ENCODE measurements at regions not wholly inside any gene's neighbourhood (a gene's known extent, or its start where the extent isn't known, plus 50 kb on each side); places are given as distances from the start of the nearest gene placed in this dataset.

DNA sequence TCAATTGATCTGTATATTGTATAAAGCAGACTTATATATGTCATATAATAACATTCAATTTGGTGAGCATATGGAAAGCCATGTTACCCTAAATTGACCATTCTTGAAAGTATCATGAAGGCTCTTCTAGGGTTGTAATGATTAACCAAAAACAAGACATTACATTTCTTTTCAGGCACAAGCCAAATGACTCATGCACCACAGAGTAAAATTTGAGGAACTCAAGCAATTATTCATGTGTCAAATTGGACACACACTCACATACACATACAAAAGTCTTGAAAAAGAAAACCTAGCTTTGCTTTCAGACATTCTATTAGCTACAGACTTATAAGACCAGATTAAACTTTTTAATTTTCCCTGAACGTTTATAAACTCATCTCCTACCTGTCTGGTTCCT, 146.5 kb upstream of the PCDH18 start:
- no peaks in the 10 kb centered on the region for H3K4me1 ChIP-seq (ENCODE audit: control insufficient read depth in 1 of 2, extremely low read depth in 1 of 2, insufficient read depth in 2 of 2, low read length in 2 of 2)
- Mint-ChIP-seq H3K4me3 (no peak overlapping the region), H3K27ac (no peak overlapping the region), H3K9me3 (peaks cover 2 to 3% (median 2%) of the 10 kb centered on the region in 3 donors), H3K4me1 (no peaks in the 10 kb centered on the region), H3K36me3 (no peaks in the 10 kb centered on the region), H3K27me3 (no peaks in the 10 kb centered on the region)
- no CpG with 5 or more reads among the region's 1 CpG for WGBS (ENCODE audit: insufficient coverage)
- no peaks in the 10 kb centered on the region for H3K27me3 ChIP-seq (replicated peaks in 1 of 2; ENCODE audit: control insufficient read depth in 2 of 2, extremely low read depth in 1 of 2, insufficient read depth in 2 of 2, low read length in 1 of 2)
- POLR2A ChIA-PET: no interaction called here
- ATAC-seq (replicated peaks in 1 of 4) (no peak), DNase-seq (no peak)
- H3K4me3 ChIP-seq (ENCODE audit: control insufficient read depth in 1 of 2, extremely low read depth in 1 of 2, low read length in 1 of 2): no peak overlapping the region
- H3K36me3 ChIP-seq (ENCODE audit: control insufficient read depth in 2 of 2, extremely low read depth in 1 of 2, insufficient read depth in 1 of 2, low read length in 1 of 2): no peaks in the 10 kb centered on the region
- H3K27ac ChIP-seq (ENCODE audit: low read length): no peak overlapping the region
- CTCF ChIA-PET: no interaction called here
- no peaks in the 10 kb centered on the region for H3K9me3 ChIP-seq

DNA sequence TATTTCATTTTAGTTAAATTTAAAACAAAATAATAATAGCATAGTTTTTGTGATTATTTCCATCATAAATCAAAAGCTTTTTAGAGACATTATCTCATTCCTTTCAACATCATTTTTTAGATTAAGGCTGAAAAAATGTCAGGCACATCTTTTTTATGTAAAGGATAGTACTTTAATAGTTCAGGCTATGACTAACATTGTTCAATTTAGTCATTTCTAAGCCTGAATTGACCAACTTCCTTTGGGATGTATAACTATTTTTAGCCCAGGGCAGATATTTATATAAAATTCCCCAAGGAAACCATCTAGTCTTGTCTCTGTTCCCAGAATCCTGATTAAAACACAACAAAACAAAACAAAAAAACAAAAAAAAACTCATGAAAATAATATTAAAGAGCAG, 145.6 kb upstream of the PCDH18 start:
- H3K27ac ChIP-seq (ENCODE audit: low read length): no peak overlapping the region
- no peaks in the 10 kb centered on the region for H3K27me3 ChIP-seq (replicated peaks in 1 of 2; ENCODE audit: control insufficient read depth in 2 of 2, extremely low read depth in 1 of 2, insufficient read depth in 2 of 2, low read length in 1 of 2)
- peaks cover 2 to 8% (median 3%) of the 10 kb centered on the region in 3 donors for H3K9me3 Mint-ChIP-seq
- no peaks in the 10 kb centered on the region for H3K27me3 Mint-ChIP-seq
- no peaks in the 10 kb centered on the region for H3K36me3 ChIP-seq (ENCODE audit: control insufficient read depth in 2 of 2, extremely low read depth in 1 of 2, insufficient read depth in 1 of 2, low read length in 1 of 2)
- H3K4me3 Mint-ChIP-seq: no peak overlapping the region
- H3K36me3 Mint-ChIP-seq: no peaks in the 10 kb centered on the region
- H3K4me3 ChIP-seq (ENCODE audit: control insufficient read depth in 1 of 2, extremely low read depth in 1 of 2, low read length in 1 of 2): no peak overlapping the region
- no peaks in the 10 kb centered on the region for H3K4me1 ChIP-seq (ENCODE audit: control insufficient read depth in 1 of 2, extremely low read depth in 1 of 2, insufficient read depth in 2 of 2, low read length in 2 of 2)
- H3K4me1 Mint-ChIP-seq: no peaks in the 10 kb centered on the region
- no peaks in the 10 kb centered on the region for H3K9me3 ChIP-seq
- ChIA-PET POLR2A (no interaction called here), CTCF (no interaction called here)
- DNase-seq: no peak
- H3K27ac Mint-ChIP-seq: no peak overlapping the region
- no peak for ATAC-seq (replicated peaks in 1 of 4)

DNA sequence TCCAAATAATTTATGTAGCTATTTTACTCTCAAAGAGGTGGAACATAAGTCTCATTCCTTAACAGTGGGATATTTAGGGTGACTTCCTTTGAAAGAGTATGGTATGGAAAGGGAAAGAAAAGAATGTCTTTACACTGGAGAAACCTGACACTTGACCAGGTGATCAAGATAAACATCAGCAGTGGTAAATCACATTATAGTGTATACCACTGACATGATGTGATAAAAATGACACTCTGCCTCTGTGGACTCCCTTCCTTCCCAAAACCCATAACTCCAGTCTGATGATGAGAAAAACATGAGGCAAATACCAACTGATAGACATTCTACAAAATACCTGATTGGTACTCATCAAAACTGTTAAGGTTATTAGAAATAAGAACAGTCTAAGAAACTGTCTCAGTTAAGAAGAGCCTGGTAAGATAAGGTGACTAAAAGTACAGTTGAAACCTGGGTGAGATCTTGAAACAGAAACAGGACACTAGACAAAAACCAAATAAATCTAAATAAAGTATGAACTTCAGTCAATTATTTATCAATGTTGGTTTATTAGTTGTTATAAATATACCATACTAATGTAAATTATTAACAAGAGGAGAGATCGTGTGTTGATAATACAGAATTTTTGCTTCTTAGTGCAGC, 144.2 kb upstream of the PCDH18 start:
- H3K4me3 ChIP-seq (ENCODE audit: control insufficient read depth in 1 of 2, extremely low read depth in 1 of 2, low read length in 1 of 2): no peak overlapping the region
- no peaks in the 10 kb centered on the region for H3K27me3 ChIP-seq (replicated peaks in 1 of 2; ENCODE audit: control insufficient read depth in 2 of 2, extremely low read depth in 1 of 2, insufficient read depth in 2 of 2, low read length in 1 of 2)
- Mint-ChIP-seq H3K27me3 (no peaks in the 10 kb centered on the region), H3K9me3 (peaks cover 3 to 8% (median 6%) of the 10 kb centered on the region in 3 donors), H3K4me1 (no peaks in the 10 kb centered on the region), H3K4me3 (no peak overlapping the region), H3K36me3 (no peaks in the 10 kb centered on the region), H3K27ac (no peak overlapping the region)
- no peak overlapping the region for H3K27ac ChIP-seq (ENCODE audit: low read length)
- ATAC-seq (replicated peaks in 1 of 4) (no peak), DNase-seq (no peak)
- POLR2A ChIA-PET: no interaction called here
- H3K9me3 ChIP-seq: no peaks in the 10 kb centered on the region
- H3K4me1 ChIP-seq (ENCODE audit: control insufficient read depth in 1 of 2, extremely low read depth in 1 of 2, insufficient read depth in 2 of 2, low read length in 2 of 2): no peaks in the 10 kb centered on the region
- CTCF ChIA-PET: no interaction called here
- H3K36me3 ChIP-seq (ENCODE audit: control insufficient read depth in 2 of 2, extremely low read depth in 1 of 2, insufficient read depth in 1 of 2, low read length in 1 of 2): no peaks in the 10 kb centered on the region
- WGBS (ENCODE audit: insufficient coverage): no CpG with 5 or more reads among the region's 1 CpG

DNA sequence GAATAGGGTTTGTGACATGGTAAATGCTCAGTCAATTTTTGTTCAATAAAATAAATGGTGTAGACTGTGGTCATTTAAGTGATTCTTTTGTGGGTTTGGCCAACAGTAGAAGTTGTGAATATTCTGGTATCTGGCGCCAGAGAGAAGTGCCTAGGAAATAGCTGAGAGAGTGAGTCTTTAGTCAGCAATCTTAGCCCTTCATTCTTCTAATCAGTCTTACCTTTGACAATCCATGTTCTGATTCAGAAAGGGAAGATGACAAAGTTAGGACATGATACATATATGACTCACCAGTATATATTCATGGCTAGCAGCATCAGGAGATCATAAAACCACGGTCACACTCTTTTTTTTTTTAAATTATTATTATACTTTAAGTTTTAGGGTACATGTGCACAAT, 141.8 kb upstream of the PCDH18 start:
- POLR2A ChIA-PET: no interaction called here
- H3K36me3 Mint-ChIP-seq: no peaks in the 10 kb centered on the region

DNA sequence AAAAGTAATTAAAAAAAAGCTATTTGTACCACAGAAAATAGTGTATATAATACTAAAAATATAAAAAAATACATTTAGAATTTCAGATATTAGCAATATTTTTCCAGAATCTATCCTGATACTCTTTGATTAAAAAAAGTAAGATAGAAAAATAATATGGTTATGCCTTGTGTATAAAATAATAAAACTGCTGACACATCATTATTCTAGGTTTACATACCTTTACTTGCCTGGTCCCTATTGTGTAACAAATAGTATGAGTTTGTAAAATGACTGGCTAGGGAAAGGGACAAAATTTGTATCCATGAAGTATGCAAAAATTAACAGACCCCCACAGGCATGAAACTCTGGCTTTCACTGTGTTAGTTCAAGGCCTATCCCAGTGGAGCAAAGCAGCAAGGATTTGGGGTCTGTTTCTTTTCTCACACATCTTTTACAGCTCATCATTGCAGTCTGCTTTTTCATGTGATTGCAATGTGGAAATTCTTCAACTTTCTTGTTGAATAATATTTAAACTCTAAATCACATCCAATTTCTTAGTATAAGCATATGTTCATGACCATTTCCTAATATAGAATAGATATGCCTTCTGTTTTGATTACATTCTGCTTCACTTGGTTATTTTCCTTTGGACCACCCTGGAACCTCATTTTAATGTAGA, 136.7 kb upstream of the PCDH18 start:
- Histone ChIP-seq H3K36me3 (ENCODE audit: control insufficient read depth in 2 of 2, extremely low read depth in 1 of 2, insufficient read depth in 1 of 2, low read length in 1 of 2) (no peaks in the 10 kb centered on the region), H3K27ac (ENCODE audit: low read length) (no peak overlapping the region), H3K4me3 (ENCODE audit: control insufficient read depth in 1 of 2, extremely low read depth in 1 of 2, low read length in 1 of 2) (no peak overlapping the region), H3K9me3 (no peaks in the 10 kb centered on the region), H3K27me3 (replicated peaks in 1 of 2; ENCODE audit: control insufficient read depth in 2 of 2, extremely low read depth in 1 of 2, insufficient read depth in 2 of 2, low read length in 1 of 2) (no peaks in the 10 kb centered on the region), H3K4me1 (ENCODE audit: control insufficient read depth in 1 of 2, extremely low read depth in 1 of 2, insufficient read depth in 2 of 2, low read length in 2 of 2) (no peaks in the 10 kb centered on the region)
- H3K9me3 Mint-ChIP-seq: peaks cover 4 to 15% (median 7%) of the 10 kb centered on the region in 3 donors
- ATAC-seq (replicated peaks in 1 of 4) (no peak), DNase-seq (no peak)
- H3K36me3 Mint-ChIP-seq: no peaks in the 10 kb centered on the region
- no peak overlapping the region for H3K4me3 Mint-ChIP-seq
- ChIA-PET CTCF (no interaction called here), POLR2A (no interaction called here)
- no peak overlapping the region for H3K27ac Mint-ChIP-seq
- H3K27me3 Mint-ChIP-seq: no peaks in the 10 kb centered on the region
- no peaks in the 10 kb centered on the region for H3K4me1 Mint-ChIP-seq

More for the DNA sequence above, 141.8 kb upstream of the PCDH18 start:
- H3K27ac ChIP-seq (ENCODE audit: low read length): no peak overlapping the region
- WGBS (ENCODE audit: insufficient coverage): no CpG with 5 or more reads among the region's 2 CpGs
- no peaks in the 10 kb centered on the region for H3K9me3 ChIP-seq
- CTCF ChIA-PET: no interaction called here
- H3K4me1 ChIP-seq (ENCODE audit: control insufficient read depth in 1 of 2, extremely low read depth in 1 of 2, insufficient read depth in 2 of 2, low read length in 2 of 2): no peaks in the 10 kb centered on the region
- DNase-seq (no peak), ATAC-seq (replicated peaks in 1 of 4) (no peak)
- Mint-ChIP-seq H3K9me3 (peaks cover 0 to 8% (median 4%) of the 10 kb centered on the region in 3 donors), H3K4me1 (no peaks in the 10 kb centered on the region), H3K27ac (no peak overlapping the region), H3K27me3 (no peaks in the 10 kb centered on the region), H3K4me3 (no peak overlapping the region)
- H3K36me3 ChIP-seq (ENCODE audit: control insufficient read depth in 2 of 2, extremely low read depth in 1 of 2, insufficient read depth in 1 of 2, low read length in 1 of 2): no peaks in the 10 kb centered on the region
- no peak overlapping the region for H3K4me3 ChIP-seq (ENCODE audit: control insufficient read depth in 1 of 2, extremely low read depth in 1 of 2, low read length in 1 of 2)
- H3K27me3 ChIP-seq (replicated peaks in 1 of 2; ENCODE audit: control insufficient read depth in 2 of 2, extremely low read depth in 1 of 2, insufficient read depth in 2 of 2, low read length in 1 of 2): no peaks in the 10 kb centered on the region

DNA sequence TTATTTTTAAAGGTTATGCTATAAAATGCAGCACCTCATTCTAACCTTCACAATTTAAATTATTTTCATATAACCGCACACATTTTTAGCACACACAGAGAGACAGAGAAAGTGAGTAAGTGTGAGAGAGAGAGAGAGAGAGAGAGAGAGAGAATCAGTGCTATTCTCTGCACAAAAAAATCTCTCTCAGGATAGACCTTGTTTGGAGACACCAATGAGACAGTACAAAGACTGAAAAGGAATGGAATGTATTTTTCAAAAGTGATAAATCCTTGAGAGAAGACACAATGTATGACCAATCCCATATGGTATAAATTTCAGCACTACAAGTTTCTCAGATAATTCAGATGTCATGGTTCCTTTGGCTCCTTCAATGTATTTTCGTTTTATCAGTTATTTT, 132.1 kb upstream of the PCDH18 start:
- ATAC-seq (replicated peaks in 1 of 4) (no peak), DNase-seq (no peak)
- no peak overlapping the region for H3K4me3 ChIP-seq (ENCODE audit: control insufficient read depth in 1 of 2, extremely low read depth in 1 of 2, low read length in 1 of 2)
- ChIA-PET CTCF (interaction anchor here in 1 of 2 donors (1.3 kb wide), 1 partner anchor 11 kb away, joined by 3 read pairs; no protein-coding TSS in a partner anchor), POLR2A (no interaction called here)
- Mint-ChIP-seq H3K4me3 (no peak overlapping the region), H3K9me3 (peaks cover 3 to 9% (median 7%) of the 10 kb centered on the region in 3 donors), H3K27ac (no peak overlapping the region), H3K36me3 (no peaks in the 10 kb centered on the region), H3K4me1 (no peaks in the 10 kb centered on the region), H3K27me3 (no peaks in the 10 kb centered on the region)
- H3K36me3 ChIP-seq (ENCODE audit: control insufficient read depth in 2 of 2, extremely low read depth in 1 of 2, insufficient read depth in 1 of 2, low read length in 1 of 2): no peaks in the 10 kb centered on the region
- H3K9me3 ChIP-seq: no peaks in the 10 kb centered on the region
- H3K27ac ChIP-seq (ENCODE audit: low read length): no peak overlapping the region
- no peaks in the 10 kb centered on the region for H3K27me3 ChIP-seq (replicated peaks in 1 of 2; ENCODE audit: control insufficient read depth in 2 of 2, extremely low read depth in 1 of 2, insufficient read depth in 2 of 2, low read length in 1 of 2)
- H3K4me1 ChIP-seq (ENCODE audit: control insufficient read depth in 1 of 2, extremely low read depth in 1 of 2, insufficient read depth in 2 of 2, low read length in 2 of 2): no peaks in the 10 kb centered on the region
- WGBS (ENCODE audit: insufficient coverage): 67% methylated on average over 1 of the region's 2 CpGs

DNA sequence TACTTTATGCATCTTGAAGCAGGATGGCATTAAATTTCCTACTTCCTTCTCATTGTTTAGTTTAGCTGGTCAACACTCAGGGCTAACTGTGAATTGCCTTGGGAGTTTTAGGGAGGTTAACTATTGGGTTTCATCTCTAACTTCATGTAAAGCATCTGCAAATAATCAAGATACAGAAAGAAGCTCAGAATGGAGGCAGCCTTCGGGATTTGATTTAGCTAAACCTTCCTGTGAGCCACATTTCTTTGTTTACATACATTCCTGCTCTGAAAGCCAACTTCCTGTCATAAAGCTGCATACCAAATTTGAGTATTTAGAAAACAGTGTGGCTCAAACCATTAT, 131.7 kb upstream of the PCDH18 start:
- H3K4me1 ChIP-seq (ENCODE audit: control insufficient read depth in 1 of 2, extremely low read depth in 1 of 2, insufficient read depth in 2 of 2, low read length in 2 of 2): no peaks in the 10 kb centered on the region
- H3K4me3 ChIP-seq (ENCODE audit: control insufficient read depth in 1 of 2, extremely low read depth in 1 of 2, low read length in 1 of 2): no peak overlapping the region
- Mint-ChIP-seq H3K9me3 (peaks cover 3 to 12% (median 7%) of the 10 kb centered on the region in 3 donors), H3K4me3 (no peak overlapping the region), H3K36me3 (no peaks in the 10 kb centered on the region), H3K27ac (no peak overlapping the region), H3K27me3 (no peaks in the 10 kb centered on the region), H3K4me1 (no peaks in the 10 kb centered on the region)
- 0% methylated on average over 1 of the region's 1 CpG for WGBS (ENCODE audit: insufficient coverage)
- ChIA-PET POLR2A (no interaction called here), CTCF (interaction anchor here in 1 of 2 donors (1.3 kb wide), 1 partner anchor 11 kb away, joined by 3 read pairs; no protein-coding TSS in a partner anchor)
- H3K27ac ChIP-seq (ENCODE audit: low read length): no peak overlapping the region
- H3K36me3 ChIP-seq (ENCODE audit: control insufficient read depth in 2 of 2, extremely low read depth in 1 of 2, insufficient read depth in 1 of 2, low read length in 1 of 2): no peaks in the 10 kb centered on the region
- no peaks in the 10 kb centered on the region for H3K9me3 ChIP-seq
- no peak for ATAC-seq (replicated peaks in 1 of 4)
- no peak for DNase-seq
- no peaks in the 10 kb centered on the region for H3K27me3 ChIP-seq (replicated peaks in 1 of 2; ENCODE audit: control insufficient read depth in 2 of 2, extremely low read depth in 1 of 2, insufficient read depth in 2 of 2, low read length in 1 of 2)
